Naive thymus-derived CD4-positive, alpha-beta T cell (primary cell): ENCODE measurements at regions not wholly inside any gene's neighbourhood (a gene's known extent, or its start where the extent isn't known, plus 50 kb on each side); places are given as distances from the start of the nearest gene placed in this dataset.
A peak's percentile ranks its signal among the peaks of the same experiment; 100 is the strongest.

ENCODE experiments used
- ATAC-seq: fragments of 150-1000 bp; cut with Tn5 transposase; 2 replicates; pipeline ENCODE4 v1.10.0; 2021; ENCODE audit warnings: mild to moderate bottlenecking, moderate library complexity
- CTCF ChIA-PET: fragments of 350-600 bp; sonication (Branson Sonifier 250); formaldehyde crosslinking; loops from one replicate; lab custom pipeline; 2021; ENCODE audit warnings: antibody characterized with exemption; lab: Charles Lee
- POLR2A ChIA-PET: fragments of 350-600 bp; sonication (Branson Sonifier 250); formaldehyde crosslinking; loops from one replicate; lab custom pipeline; 2021; ENCODE audit warnings: antibody characterized with exemption, inconsistent platforms; lab: Charles Lee
- DNase-seq, 9 donors: peaks; one replicate each; pipeline versions ENCODE4 v3.0.0 to v3.0.0-alpha.2; 2020 to 2022; ENCODE audit warnings: mixed read lengths in 1 of 9
- H3K27ac ChIP-seq: one replicate; pipeline ENCODE4 v1.7.0; 2013; ENCODE audit warnings: mild to moderate bottlenecking, low read depth, low read length, moderate library complexity
- H3K27me3 ChIP-seq, 2 donors: one replicate each; pipeline ENCODE4 v1.7.0; 2013; ENCODE audit warnings: low read length in 2 of 2, mild to moderate bottlenecking in 2 of 2, moderate library complexity in 2 of 2; ENCODE audit not compliant: control insufficient read depth in 2 of 2, insufficient read depth in 2 of 2
- H3K36me3 ChIP-seq, 3 experiments: 1 replicate in 2 of 3; 2 replicates in 1 of 3; pipeline ENCODE4 v1.7.0; 2013; ENCODE audit warnings: low read length in 3 of 3, mild to moderate bottlenecking in 3 of 3, moderate library complexity in 1 of 3; ENCODE audit not compliant: insufficient read depth in 3 of 3, control insufficient read depth in 2 of 3
- H3K4me1 ChIP-seq, 2 donors: one replicate each; pipeline ENCODE4 v1.7.0; 2013; ENCODE audit warnings: low read length in 2 of 2, mild to moderate bottlenecking in 2 of 2, moderate library complexity in 1 of 2; ENCODE audit not compliant: control insufficient read depth in 2 of 2, insufficient read depth in 2 of 2
- H3K4me3 ChIP-seq: 2 replicates; pipeline ENCODE4 v1.7.0; 2013; ENCODE audit warnings: mild to moderate bottlenecking, low read length
- H3K9me3 ChIP-seq, 3 experiments: 1 replicate in 2 of 3; 2 replicates in 1 of 3; pipeline ENCODE4 v1.7.0; 2013; ENCODE audit warnings: low read length in 3 of 3; ENCODE audit not compliant: control insufficient read depth in 2 of 3
- H3K27ac Mint-ChIP-seq, 9 donors: one replicate each; pipeline ENCODE4 v1.8.0; 2020 to 2022; ENCODE audit warnings: mixed read lengths in 9 of 9, mild to moderate bottlenecking in 8 of 9, moderate library complexity in 5 of 9, inconsistent platforms in 2 of 9
- H3K27me3 Mint-ChIP-seq, 5 donors: one replicate each; pipeline ENCODE4 v1.8.0; 2021 to 2022; ENCODE audit warnings: mixed read lengths in 5 of 5, mild to moderate bottlenecking in 1 of 5
- H3K36me3 Mint-ChIP-seq, 5 donors: one replicate each; pipeline ENCODE4 v1.8.0; 2020 to 2022; ENCODE audit warnings: mixed read lengths in 5 of 5, mild to moderate bottlenecking in 3 of 5, inconsistent platforms in 1 of 5
- H3K4me1 Mint-ChIP-seq, 7 donors: one replicate each; pipeline ENCODE4 v1.8.0; 2020 to 2022; ENCODE audit warnings: mixed read lengths in 7 of 7, mild to moderate bottlenecking in 3 of 7, inconsistent platforms in 1 of 7
- H3K4me3 Mint-ChIP-seq, 10 donors: one replicate each; pipeline ENCODE4 v1.8.0; 2020 to 2022; ENCODE audit warnings: mild to moderate bottlenecking in 10 of 10, mixed read lengths in 10 of 10, moderate library complexity in 6 of 10, inconsistent platforms in 2 of 10
- H3K9me3 Mint-ChIP-seq, 11 donors: one replicate each; pipeline ENCODE4 v1.8.0; 2020 to 2022; ENCODE audit warnings: mixed read lengths in 11 of 11, mild to moderate bottlenecking in 4 of 11, inconsistent platforms in 1 of 11, moderate library complexity in 1 of 11
- intact Hi-C, 2 donors: fragments of 100-400 bp; cut with micrococcal nuclease; formaldehyde crosslinking; loops; one replicate each; pipeline ENCODE4 v1.15.1; 2023

- H3K36me3 ChIP-seq, result no peaks in the 10 kb centered on the region
- ChIA-PET CTCF (no interaction called here), POLR2A (no interaction called here)
- Mint-ChIP-seq H3K4me1 (peaks cover 0 to 12% (median 0%) of the 10 kb centered on the region in 7 donors), H3K4me3 (no peak overlapping the region), H3K36me3 (no peaks in the 10 kb centered on the region), H3K9me3 (peaks cover 0 to 5% (median 0%) of the 10 kb centered on the region in 11 donors), H3K27ac (no peak overlapping the region), H3K27me3 (peaks cover 5 to 19% (median 7%) of the 10 kb centered on the region in 5 donors)
- H3K27me3 ChIP-seq, result no peaks in the 10 kb centered on the region
- no peak overlapping the region for H3K4me3 ChIP-seq
- no peak for ATAC-seq
- no peak overlapping the region for H3K27ac ChIP-seq
- intact Hi-C loops, result no loop called here
- no peak for DNase-seq
- no peaks in the 10 kb centered on the region for H3K4me1 ChIP-seq
- no peaks in the 10 kb centered on the region for H3K9me3 ChIP-seq
Observed at GRCh38 chr11:10982704-10983510, 125.1 kb upstream of the ZBED5 start.

GRCh38 chr11:10979529-10979928 lies 121.7 kb upstream of the ZBED5 start:
- POLR2A ChIA-PET, result interaction anchor here (0.7 kb wide), 2 partner anchors 282 to 927 kb away, joined by 3 to 4 read pairs; no protein-coding TSS in a partner anchor
- CTCF ChIA-PET, result no interaction called here
- no peak overlapping the region for H3K27ac ChIP-seq
- H3K9me3 Mint-ChIP-seq, result peaks cover 0 to 9% (median 0%) of the 10 kb centered on the region in 11 donors
- H3K27me3 ChIP-seq, result no peaks in the 10 kb centered on the region
- ATAC-seq, result peak; percentile 63
- no peaks in the 10 kb centered on the region for H3K9me3 ChIP-seq
- intact Hi-C loops, result no loop called here
- H3K36me3 ChIP-seq, result no peaks in the 10 kb centered on the region
- H3K27ac Mint-ChIP-seq, result no peak overlapping the region
- H3K4me1 Mint-ChIP-seq, result peaks cover 0 to 15% (median 0%) of the 10 kb centered on the region in 7 donors
- H3K27me3 Mint-ChIP-seq, result peaks cover 6 to 23% (median 11%) of the 10 kb centered on the region in 5 donors
- no peak for DNase-seq
- no peaks in the 10 kb centered on the region for H3K4me1 ChIP-seq
- no peak overlapping the region for H3K4me3 ChIP-seq
- H3K4me3 Mint-ChIP-seq, result no peak overlapping the region
- peaks cover 0 to 3% (median 0%) of the 10 kb centered on the region in 5 donors for H3K36me3 Mint-ChIP-seq

DNA sequence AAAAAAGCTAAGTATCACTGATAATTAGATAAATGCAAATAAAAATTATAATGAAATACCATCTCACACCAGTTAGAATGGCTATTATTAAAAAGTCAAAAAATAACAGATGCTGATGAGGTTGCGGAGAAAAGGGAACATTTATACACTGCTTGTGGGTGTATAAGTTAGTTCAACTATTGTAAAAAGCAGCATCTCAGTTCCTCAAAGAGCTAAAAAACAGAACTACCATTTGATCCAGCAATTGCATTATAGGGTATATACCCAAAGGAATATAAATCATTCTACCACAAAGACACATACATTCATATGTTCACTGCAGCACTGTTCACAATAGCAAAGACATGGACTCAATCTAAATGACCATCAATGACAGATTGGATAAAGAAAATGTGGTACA lies 120.3 kb upstream of the ZBED5 start:
- Mint-ChIP-seq H3K9me3 (peaks cover 0 to 9% (median 0%) of the 10 kb centered on the region in 11 donors), H3K4me1 (peaks cover 0 to 15% (median 0%) of the 10 kb centered on the region in 7 donors), H3K36me3 (peaks cover 0 to 3% (median 0%) of the 10 kb centered on the region in 5 donors), H3K4me3 (no peak overlapping the region), H3K27me3 (peaks cover 0 to 25% (median 6%) of the 10 kb centered on the region in 5 donors), H3K27ac (no peak overlapping the region)
- no peaks in the 10 kb centered on the region for H3K4me1 ChIP-seq
- no peak overlapping the region for H3K4me3 ChIP-seq
- no peak overlapping the region for H3K27ac ChIP-seq
- no peak for ATAC-seq
- intact Hi-C loops, result no loop called here
- no peaks in the 10 kb centered on the region for H3K27me3 ChIP-seq
- ChIA-PET CTCF (no interaction called here), POLR2A (no interaction called here)
- H3K36me3 ChIP-seq, result no peaks in the 10 kb centered on the region
- H3K9me3 ChIP-seq, result no peaks in the 10 kb centered on the region
- DNase-seq, result no peak

GRCh38 chr11:10975287-10975721 lies 117.5 kb upstream of the ZBED5 start:
- Mint-ChIP-seq H3K4me3 (no peak overlapping the region), H3K4me1 (peaks cover 0 to 14% (median 0%) of the 10 kb centered on the region in 7 donors), H3K27me3 (peaks cover 0 to 22% (median 0%) of the 10 kb centered on the region in 5 donors), H3K27ac (no peak overlapping the region), H3K36me3 (peaks cover 0 to 3% (median 0%) of the 10 kb centered on the region in 5 donors), H3K9me3 (peaks cover 0 to 4% (median 0%) of the 10 kb centered on the region in 11 donors)
- Histone ChIP-seq H3K9me3 (no peaks in the 10 kb centered on the region), H3K4me1 (no peaks in the 10 kb centered on the region), H3K36me3 (no peaks in the 10 kb centered on the region), H3K27ac (no peak overlapping the region), H3K27me3 (no peaks in the 10 kb centered on the region), H3K4me3 (no peak overlapping the region)
- intact Hi-C loops, result no loop called here
- CTCF ChIA-PET, result no interaction called here
- ATAC-seq (no peak), DNase-seq (no peak)
- POLR2A ChIA-PET, result no interaction called here

- intact Hi-C loops, result no loop called here
- no peak overlapping the region for H3K4me3 ChIP-seq
- Mint-ChIP-seq H3K4me1 (peaks cover 0 to 3% (median 0%) of the 10 kb centered on the region in 7 donors), H3K27me3 (peaks cover 0 to 16% (median 0%) of the 10 kb centered on the region in 5 donors), H3K9me3 (peaks cover 0 to 4% (median 0%) of the 10 kb centered on the region in 11 donors), H3K36me3 (peaks cover 0 to 3% (median 0%) of the 10 kb centered on the region in 5 donors), H3K27ac (no peak overlapping the region), H3K4me3 (no peak overlapping the region)
- H3K36me3 ChIP-seq, result no peaks in the 10 kb centered on the region
- CTCF ChIA-PET, result no interaction called here
- H3K27me3 ChIP-seq, result no peaks in the 10 kb centered on the region
- H3K9me3 ChIP-seq, result no peaks in the 10 kb centered on the region
- H3K27ac ChIP-seq, result no peak overlapping the region
- DNase-seq (no peak), ATAC-seq (peak; percentile 18)
- no peaks in the 10 kb centered on the region for H3K4me1 ChIP-seq
- POLR2A ChIA-PET, result no interaction called here
Observed at GRCh38 chr11:10973416-10973815, 115.6 kb upstream of the ZBED5 start.

- Histone ChIP-seq H3K27me3 (no peaks in the 10 kb centered on the region), H3K4me3 (no peak overlapping the region), H3K27ac (no peak overlapping the region), H3K36me3 (no peaks in the 10 kb centered on the region), H3K4me1 (no peaks in the 10 kb centered on the region), H3K9me3 (no peaks in the 10 kb centered on the region)
- Mint-ChIP-seq H3K4me3 (no peak overlapping the region), H3K27ac (no peak overlapping the region), H3K27me3 (peaks cover 0 to 11% (median 0%) of the 10 kb centered on the region in 5 donors), H3K36me3 (peaks cover 0 to 3% (median 0%) of the 10 kb centered on the region in 5 donors), H3K9me3 (peaks cover 0 to 4% (median 0%) of the 10 kb centered on the region in 11 donors), H3K4me1 (peaks cover 0 to 2% (median 0%) of the 10 kb centered on the region in 7 donors)
- no peak for DNase-seq
- ChIA-PET CTCF (no interaction called here), POLR2A (no interaction called here)
- intact Hi-C loops, result no loop called here
- ATAC-seq, result no peak
Observed at GRCh38 chr11:10970926-10971325, 113.1 kb upstream of the ZBED5 start.
